ENCODE measurements at regions not wholly inside any gene's neighbourhood (a gene's known extent, or its start where the extent isn't known, plus 50 kb on each side); places are given as distances from the start of the nearest gene placed in this dataset.

GRCh38 chr20:24875078-24875477, 74.0 kb upstream of the CST7 start:
- H3K36me3 ChIP-seq (ENCODE audit: control insufficient read depth in 2 of 2, insufficient read depth in 1 of 2, low read length in 2 of 2) = no peaks in the 10 kb centered on the region
- H3K9me3 ChIP-seq (ENCODE audit: control insufficient read depth, insufficient read depth, low read depth, low read length) = no peaks in the 10 kb centered on the region
- no peak overlapping the region for H3K4me3 ChIP-seq (ENCODE audit: low read depth, low read length)
- CTCF ChIA-PET = no interaction called here
- no peaks in the 10 kb centered on the region for H3K4me1 ChIP-seq (ENCODE audit: control insufficient read depth, insufficient read depth, low read length)
- no peak for TF ChIP-seq ZEB2 (tag by site-specific recombination; IDR thresholded peaks at IDR 0.05)
- no peak for TF ChIP-seq ZNF214 (tag by site-specific recombination; IDR thresholded peaks at IDR 0.05; ENCODE audit: borderline replicate concordance)
- TF ChIP-seq ZNF623 (tag by site-specific recombination; IDR thresholded peaks at IDR 0.05) = no peak
- TF ChIP-seq ZNF529 (tag by site-specific recombination; IDR thresholded peaks at IDR 0.05; ENCODE audit: insufficient replicate concordance) = no peak
- TF ChIP-seq ZNF23 (tag by site-specific recombination; IDR thresholded peaks at IDR 0.05; ENCODE audit: borderline replicate concordance) = no peak
- TF ChIP-seq ZNF426 (tag by site-specific recombination; IDR thresholded peaks at IDR 0.05) = no peak
- TF ChIP-seq TCF7L2 (IDR thresholded peaks at IDR 0.05; ENCODE audit: borderline replicate concordance, low read depth, low read length) = no peak
- TF ChIP-seq ZNF26 (tag by site-specific recombination; IDR thresholded peaks at IDR 0.05) = no peak
- TF ChIP-seq ZBTB26 (tag by site-specific recombination; optimal IDR thresholded peaks at IDR 0.05) = no peak
- TF ChIP-seq ZNF350 (tag by site-specific recombination; IDR thresholded peaks at IDR 0.05) = no peak
- POLR2A ChIA-PET = no interaction called here
- H3K27ac ChIP-seq (ENCODE audit: extremely low read depth, low read depth, low read length) = no peak overlapping the region

GRCh38 chr20:24877652-24878051, 71.4 kb upstream of the CST7 start:
- ChIA-PET POLR2A (no interaction called here), CTCF (no interaction called here)
- H3K9me3 ChIP-seq (ENCODE audit: control insufficient read depth, insufficient read depth, low read depth, low read length) = no peaks in the 10 kb centered on the region
- no peak overlapping the region for H3K27ac ChIP-seq (ENCODE audit: extremely low read depth, low read depth, low read length)
- H3K4me3 ChIP-seq (ENCODE audit: low read depth, low read length) = no peak overlapping the region
- no peaks in the 10 kb centered on the region for H3K4me1 ChIP-seq (ENCODE audit: control insufficient read depth, insufficient read depth, low read length)
- TF ChIP-seq HOXD13 (CRISPR knock-in tag; IDR thresholded peaks at IDR 0.05; ENCODE audit: borderline replicate concordance) = no peak
- no peak for TF ChIP-seq ZNF560 (tag by site-specific recombination; IDR thresholded peaks at IDR 0.05; ENCODE audit: borderline replicate concordance)
- no peak for TF ChIP-seq ZFP3 (tag by site-specific recombination; IDR thresholded peaks at IDR 0.05; ENCODE audit: low read depth)
- TF ChIP-seq SP7 (tag by site-specific recombination; IDR thresholded peaks at IDR 0.05) = no peak
- TF ChIP-seq ZNF549 (tag by site-specific recombination; IDR thresholded peaks at IDR 0.05) = no peak
- TF ChIP-seq PRDM2 (tag by site-specific recombination; IDR thresholded peaks at IDR 0.05; ENCODE audit: borderline replicate concordance) = no peak
- no peak for TF ChIP-seq ZNF184 (tag by site-specific recombination; IDR thresholded peaks at IDR 0.05)
- no peak for TF ChIP-seq ZNF843 (tag by site-specific recombination; IDR thresholded peaks at IDR 0.05)
- no peak for TF ChIP-seq ZNF558 (tag by site-specific recombination; IDR thresholded peaks at IDR 0.05)
- no peak for TF ChIP-seq ZNF830 (tag by site-specific recombination; IDR thresholded peaks at IDR 0.05; ENCODE audit: low read depth)
- TF ChIP-seq PATZ1 (tag by site-specific recombination; IDR thresholded peaks at IDR 0.05) = no peak
- no peak for TF ChIP-seq PRDM1 (tag by site-specific recombination; IDR thresholded peaks at IDR 0.05)
- TF ChIP-seq PRDM6 (tag by site-specific recombination; IDR thresholded peaks at IDR 0.05) = no peak
- no peaks in the 10 kb centered on the region for H3K36me3 ChIP-seq (ENCODE audit: control insufficient read depth in 2 of 2, insufficient read depth in 1 of 2, low read length in 2 of 2)
